H9 (cell line): ENCODE measurements at regions not wholly inside any gene's neighbourhood (a gene's known extent, or its start where the extent isn't known, plus 50 kb on each side); places are given as distances from the start of the nearest gene placed in this dataset.

Source experiments
- DNase-seq: peaks from one replicate; pipeline ENCODE4 v3.0.0-alpha.2; 2017
- H2AFZ ChIP-seq: one replicate; pipeline ENCODE4 v1.6.1; 2013; ENCODE audit warnings: mild to moderate bottlenecking, low read length, control low read depth, moderate library complexity
- H2AK5ac ChIP-seq: 2 replicates; pipeline ENCODE4 v1.6.1; 2013; ENCODE audit warnings: low read length, control low read depth, mixed read lengths; ENCODE audit not compliant: insufficient read length
- H2BK120ac ChIP-seq: one replicate; pipeline ENCODE4 v1.6.1; 2013; ENCODE audit warnings: low read depth, mild to moderate bottlenecking, low read length, control low read depth, inconsistent platforms; ENCODE audit not compliant: poor library complexity, severe bottlenecking
- H2BK12ac ChIP-seq: 2 replicates; pipeline ENCODE4 v1.6.1; 2013; ENCODE audit warnings: low read length, control low read depth, mixed read lengths, low read depth; ENCODE audit not compliant: insufficient read length
- H2BK15ac ChIP-seq: 2 replicates; pipeline ENCODE4 v1.6.1; 2013; ENCODE audit warnings: low read depth, low read length, control low read depth
- H2BK20ac ChIP-seq: one replicate; pipeline ENCODE4 v1.6.1; 2013; ENCODE audit warnings: low read depth, mild to moderate bottlenecking, low read length, control low read depth, inconsistent platforms; ENCODE audit not compliant: poor library complexity, severe bottlenecking
- H2BK5ac ChIP-seq: 2 replicates; pipeline ENCODE4 v1.6.1; 2013; ENCODE audit warnings: low read length, control low read depth, mixed read lengths; ENCODE audit not compliant: insufficient read length
- H3K14ac ChIP-seq: 2 replicates; pipeline ENCODE4 v1.6.1; 2013; ENCODE audit warnings: low read length, control low read depth; ENCODE audit not compliant: insufficient read depth
- H3K18ac ChIP-seq: 2 replicates; pipeline ENCODE4 v1.6.1; 2013; ENCODE audit warnings: low read depth, mild to moderate bottlenecking, mixed read lengths, low read length, control low read depth; ENCODE audit not compliant: insufficient read length
- H3K23ac ChIP-seq: 2 replicates; pipeline ENCODE4 v1.6.1; 2013; ENCODE audit warnings: low read length, control low read depth, mixed read lengths, low read depth; ENCODE audit not compliant: insufficient read length
- H3K23me2 ChIP-seq: 2 replicates; pipeline ENCODE4 v1.6.1; 2013; ENCODE audit warnings: low read depth, mild to moderate bottlenecking, mixed read lengths, low read length, control low read depth; ENCODE audit not compliant: insufficient read length, poor library complexity, severe bottlenecking
- H3K27ac ChIP-seq: 2 replicates; pipeline ENCODE4 v1.5.1; 2013; ENCODE audit warnings: low read length, control low read depth, mixed read lengths, low read depth; ENCODE audit not compliant: insufficient read length
- H3K27me3 ChIP-seq: 2 replicates; pipeline ENCODE4 v1.6.1; 2013; ENCODE audit warnings: low read length, control low read depth, inconsistent platforms; ENCODE audit not compliant: insufficient read depth
- H3K4ac ChIP-seq: 2 replicates; pipeline ENCODE4 v1.6.1; 2013; ENCODE audit warnings: low read depth, mild to moderate bottlenecking, control low read depth, inconsistent platforms, low read length, moderate library complexity
- H3K4me1 ChIP-seq: 2 replicates; pipeline ENCODE4 v1.6.1; 2013; ENCODE audit warnings: low read length, control low read depth, inconsistent platforms; ENCODE audit not compliant: insufficient read depth
- H3K4me2 ChIP-seq: 2 replicates; pipeline ENCODE4 v1.6.1; 2013; ENCODE audit warnings: low read length, control low read depth, mixed read lengths; ENCODE audit not compliant: insufficient read length, insufficient read depth
- H3K56ac ChIP-seq: 2 replicates; pipeline ENCODE4 v1.6.1; 2013; ENCODE audit warnings: low read depth, mild to moderate bottlenecking, mixed read lengths, low read length, control low read depth; ENCODE audit not compliant: insufficient read length
- H3K79me1 ChIP-seq: 2 replicates; pipeline ENCODE4 v1.6.1; 2013; ENCODE audit warnings: low read depth, mild to moderate bottlenecking, moderate library complexity, low read length, control low read depth, inconsistent platforms; ENCODE audit not compliant: insufficient read depth, poor library complexity, severe bottlenecking
- H3K79me2 ChIP-seq: 2 replicates; pipeline ENCODE4 v1.6.1; 2013; ENCODE audit warnings: low read length, control low read depth, inconsistent platforms; ENCODE audit not compliant: insufficient read depth
- H3K9ac ChIP-seq: 2 replicates; pipeline ENCODE4 v1.6.1; 2013; ENCODE audit warnings: low read length, control low read depth, mixed read lengths; ENCODE audit not compliant: insufficient read length; ENCODE audit errors: extremely low read depth
- H3K9me3 ChIP-seq: one replicate; pipeline ENCODE4 v1.6.1; 2013; ENCODE audit warnings: low read depth, low read length, inconsistent platforms; ENCODE audit not compliant: control insufficient read depth
- H3T11ph ChIP-seq: one replicate; pipeline ENCODE4 v1.6.1; 2013; ENCODE audit warnings: mild to moderate bottlenecking, low read length, control low read depth, inconsistent platforms
- H4K20me1 ChIP-seq: one replicate; pipeline ENCODE4 v1.6.1; 2013; ENCODE audit not compliant: control insufficient read depth, insufficient read length, insufficient read depth
- H4K5ac ChIP-seq: 2 replicates; pipeline ENCODE4 v1.6.1; 2013; ENCODE audit warnings: low read depth, mild to moderate bottlenecking, mixed read lengths, low read length, control low read depth; ENCODE audit not compliant: insufficient read length
- H4K8ac ChIP-seq: replicated peaks from 2 replicates; pipeline ENCODE4 v1.6.1; 2013; ENCODE audit warnings: low read length, control low read depth, mixed read lengths, low read depth; ENCODE audit not compliant: insufficient read length
- H4K91ac ChIP-seq: 2 replicates; pipeline ENCODE4 v1.6.1; 2013; ENCODE audit warnings: low read depth, mild to moderate bottlenecking, moderate library complexity, mixed read lengths, low read length, control low read depth; ENCODE audit not compliant: insufficient read length
- H3K27ac Mint-ChIP-seq, 3 experiments: 2 replicates in 2 of 3; 3 replicates in 1 of 3; pipeline ENCODE4 v1.8.0; 2020 to 2021; ENCODE audit warnings: mixed read lengths in 3 of 3, mild to moderate bottlenecking in 1 of 3, moderate library complexity in 1 of 3
- H3K27me3 Mint-ChIP-seq: 2 replicates; pipeline ENCODE4 v1.8.0; 2021; ENCODE audit warnings: low read depth, mild to moderate bottlenecking, moderate library complexity, mixed read lengths
- H3K36me3 Mint-ChIP-seq, 3 experiments: 2 replicates in 2 of 3; 3 replicates in 1 of 3; pipeline ENCODE4 v1.8.0; 2020 to 2021; ENCODE audit warnings: low read depth in 3 of 3, mixed read lengths in 3 of 3; ENCODE audit not compliant: insufficient read depth in 1 of 3
- H3K4me1 Mint-ChIP-seq, 2 experiments: 2 replicates each; pipeline ENCODE4 v1.8.0; 2020; ENCODE audit warnings: mixed read lengths in 2 of 2
- H3K4me3 Mint-ChIP-seq, 2 experiments: 2 replicates in 1 of 2; 3 replicates in 1 of 2; pipeline ENCODE4 v1.8.0; 2020 to 2021; ENCODE audit warnings: mild to moderate bottlenecking in 2 of 2, mixed read lengths in 2 of 2, moderate library complexity in 1 of 2
- H3K9me3 Mint-ChIP-seq, 2 experiments: 2 replicates in 1 of 2; 3 replicates in 1 of 2; pipeline ENCODE4 v1.8.0; 2020; ENCODE audit warnings: mild to moderate bottlenecking in 2 of 2, mixed read lengths in 2 of 2, moderate library complexity in 1 of 2
- CTCF ChIP-seq: fragments of 200-600 bp; sonication (generic); conservative IDR thresholded peaks from 3 replicates; pipeline ENCODE4 v1.8.0; 2021; ENCODE audit warnings: antibody characterized with exemption, mild to moderate bottlenecking
- WGBS: extraction: QIAGEN DNeasy Blood & Tissue Kit; methylation state at CpG from one replicate; pipeline ENCODE4 v1.1.7; 2013; ENCODE audit warnings: missing lambda C conversion rate, low lambda C conversion rate, mixed read lengths; ENCODE audit not compliant: insufficient read length; ENCODE audit errors: extremely low coverage; 5-methylcytosine and 5-hydroxymethylcytosine counted together

GRCh38 chr7:33802600-33802999 is 102.7 kb upstream of the BMPER start:
- Histone ChIP-seq H3T11ph (no peak overlapping the region), H3K79me2 (no peaks in the 10 kb centered on the region), H4K20me1 (no peaks in the 10 kb centered on the region), H4K5ac (no peak overlapping the region), H3K27me3 (no peaks in the 10 kb centered on the region), H3K79me1 (no peaks in the 10 kb centered on the region), H3K23ac (no peak overlapping the region), H3K4me2 (no peak overlapping the region), H2BK5ac (no peak overlapping the region), H2BK120ac (no peak overlapping the region), H2BK12ac (no peak overlapping the region), H3K14ac (no peak overlapping the region), H3K4me1 (no peaks in the 10 kb centered on the region), H3K27ac (no peak overlapping the region), H3K23me2 (no peaks in the 10 kb centered on the region), H4K8ac (no peak overlapping the region), H3K9me3 (no peaks in the 10 kb centered on the region), H3K9ac (no peak overlapping the region), H2BK20ac (no peak overlapping the region), H2BK15ac (no peak overlapping the region), H4K91ac (no peak overlapping the region), H3K56ac (no peak overlapping the region), H3K18ac (no peak overlapping the region), H2AK5ac (no peak overlapping the region), H2AFZ (no peak overlapping the region), H3K4ac (no peak overlapping the region)
- no peak overlapping the region for H3K27ac Mint-ChIP-seq
- TF ChIP-seq CTCF = no peak
- peaks cover 0 to 2% of the 10 kb centered on the region in 2 experiments; a peak in 1 of 4 replicates for H3K4me1 Mint-ChIP-seq
- no peaks in the 10 kb centered on the region for H3K27me3 Mint-ChIP-seq
- no peak overlapping the region for H3K4me3 Mint-ChIP-seq
- DNase-seq = no peak
- no CpG with 5 or more reads among the region's 3 CpGs for WGBS
- no peaks in the 10 kb centered on the region; a peak in 2 of 5 replicates for H3K9me3 Mint-ChIP-seq
- no peaks in the 10 kb centered on the region for H3K36me3 Mint-ChIP-seq
